Neural cell (in vitro differentiated cells): ENCODE measurements at regions not wholly inside any gene's neighbourhood (a gene's known extent, or its start where the extent isn't known, plus 50 kb on each side); places are given as distances from the start of the nearest gene placed in this dataset.

Experiments used
- H2AFZ ChIP-seq: fragments of 200-600, 300-800 bp; sonication (generic), shearing (Covaris generic); 2 replicates; pipeline ENCODE4 v1.6.0; 2014; ENCODE audit warnings: low read depth, mild to moderate bottlenecking, antibody characterized with exemption, low read length, moderate library complexity
- H3F3A ChIP-seq: fragments of 200-600 bp; shearing (Covaris generic); 2 replicates; pipeline ENCODE4 v1.6.1; 2016; ENCODE audit warnings: mild to moderate bottlenecking, moderate library complexity, mixed read lengths, antibody characterized with exemption, low read length; ENCODE audit not compliant: insufficient read depth, poor library complexity, severe bottlenecking
- H3K27ac ChIP-seq: fragments of 200-600, 300-800 bp; sonication (generic), shearing (Covaris generic); 2 replicates; pipeline ENCODE4 v1.5.1; 2014; ENCODE audit warnings: mild to moderate bottlenecking, low read length, moderate library complexity
- H3K27me3 ChIP-seq: fragments of 300-800, 200-600 bp; sonication (generic), shearing (Covaris generic); 2 replicates; pipeline ENCODE4 v1.6.0; 2014; ENCODE audit warnings: mild to moderate bottlenecking, low read depth, low read length, moderate library complexity; ENCODE audit not compliant: insufficient read depth
- H3K36me3 ChIP-seq: fragments of 300-800, 200-600 bp; sonication (generic), shearing (Covaris generic); 2 replicates; pipeline ENCODE4 v1.5.1; 2014; ENCODE audit warnings: mild to moderate bottlenecking, antibody characterized with exemption, low read length, moderate library complexity; ENCODE audit not compliant: insufficient read depth
- H3K4me2 ChIP-seq: fragments of 300-800, 200-600 bp; sonication (generic), shearing (Covaris generic); 2 replicates; pipeline ENCODE4 v1.6.0; 2014; ENCODE audit warnings: mild to moderate bottlenecking, low read length
- H3K4me3 ChIP-seq: fragments of 300-800, 200-600 bp; sonication (generic), shearing (Covaris generic); 2 replicates; pipeline ENCODE4 v1.5.1; 2014; ENCODE audit warnings: mild to moderate bottlenecking, low read length, moderate library complexity
- H3K79me2 ChIP-seq: fragments of 200-600 bp; shearing (Covaris generic); replicated peaks from 2 replicates; pipeline ENCODE4 v1.6.0; 2014; ENCODE audit warnings: mild to moderate bottlenecking, low read length, moderate library complexity; ENCODE audit not compliant: insufficient read depth
- H3K9ac ChIP-seq: fragments of 300-800, 200-600 bp; sonication (generic), shearing (Covaris generic); 2 replicates; pipeline ENCODE4 v1.6.1; 2016; ENCODE audit warnings: mild to moderate bottlenecking, low read length, mixed read lengths
- H3K9me2 ChIP-seq: fragments of 200-600 bp; shearing (Covaris generic); 2 replicates; pipeline ENCODE4 v1.6.1; 2016; ENCODE audit warnings: mild to moderate bottlenecking, low read length, mixed read lengths; ENCODE audit not compliant: insufficient read depth
- H3K9me3 ChIP-seq: fragments of 200-600, 300-800 bp; sonication (generic), shearing (Covaris generic); 2 replicates; pipeline ENCODE4 v1.6.1; 2016; ENCODE audit warnings: mild to moderate bottlenecking, mixed run types, low read length, moderate library complexity, mixed read lengths
- H4K20me1 ChIP-seq: fragments of 200-600 bp; shearing (Covaris generic); 2 replicates; pipeline ENCODE4 v1.6.1; 2016; ENCODE audit warnings: mild to moderate bottlenecking, mixed run types; ENCODE audit not compliant: insufficient read depth
- CTCF ChIP-seq: fragments of 450-650 bp; IDR thresholded peaks from 2 replicates; pipeline ENCODE4 v1.5.1; 2014; ENCODE audit warnings: antibody characterized with exemption, mild to moderate bottlenecking, moderate library complexity; ENCODE audit not compliant: poor library complexity, severe bottlenecking
- EP300 ChIP-seq: fragments of 450-650 bp; conservative IDR thresholded peaks from 2 replicates; pipeline ENCODE4 v1.6.1; 2014; ENCODE audit warnings: antibody characterized with exemption, mild to moderate bottlenecking, moderate library complexity; ENCODE audit not compliant: poor library complexity, severe bottlenecking
- EZH2 ChIP-seq: fragments of 200-600, 300-800 bp; shearing (Covaris generic), sonication (generic); IDR thresholded peaks from 2 replicates; pipeline ENCODE4 v1.6.1; 2014; ENCODE audit warnings: antibody characterized with exemption, low read length, borderline replicate concordance, mild to moderate bottlenecking; ENCODE audit not compliant: insufficient read depth, poor library complexity, severe bottlenecking
- MXI1 ChIP-seq: fragments of 450-650 bp; conservative IDR thresholded peaks from 2 replicates; pipeline ENCODE4 v1.6.1; 2014; ENCODE audit warnings: antibody characterized with exemption, mild to moderate bottlenecking; ENCODE audit not compliant: poor library complexity, severe bottlenecking
- POLR2AphosphoS5 ChIP-seq: IDR thresholded peaks from 2 replicates; pipeline ENCODE4 v1.6.1; 2012
- RAD21 ChIP-seq: fragments of 450-650 bp; conservative IDR thresholded peaks from 2 replicates; pipeline ENCODE4 v1.6.1; 2014; ENCODE audit warnings: antibody characterized with exemption, mild to moderate bottlenecking, moderate library complexity
- REST ChIP-seq: IDR thresholded peaks from 2 replicates; pipeline ENCODE4 v1.6.1; 2012; ENCODE audit warnings: borderline replicate concordance
- SMC3 ChIP-seq: fragments of 450-650 bp; conservative IDR thresholded peaks from 2 replicates; pipeline ENCODE4 v1.6.1; 2014; ENCODE audit warnings: antibody characterized with exemption, mild to moderate bottlenecking, moderate library complexity; ENCODE audit not compliant: poor library complexity
- TAF1 ChIP-seq: IDR thresholded peaks from 2 replicates; pipeline ENCODE4 v1.6.1; 2012; ENCODE audit warnings: low read depth

DNA sequence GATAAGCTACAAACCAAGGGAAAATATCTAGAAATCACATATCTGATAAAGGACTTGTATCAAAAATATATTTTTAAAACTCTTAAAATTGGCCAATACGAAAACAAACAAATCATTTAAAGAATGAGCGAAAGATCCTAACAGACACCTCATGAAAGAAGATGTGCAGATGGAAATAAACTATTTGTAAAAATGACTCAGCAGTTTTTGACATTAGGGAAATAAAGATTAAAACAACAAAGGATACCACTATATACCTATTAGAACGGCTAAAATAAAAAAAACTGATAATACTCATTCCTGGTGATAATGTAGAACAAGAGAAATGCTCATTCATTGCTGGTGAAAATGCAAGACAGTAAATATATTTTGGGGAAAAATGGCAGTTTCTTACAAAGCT lies 506.4 kb downstream of the KLHL4 start:
- no peaks in the 10 kb centered on the region for H3K36me3 ChIP-seq
- no peak overlapping the region for H3K9ac ChIP-seq
- H2AFZ ChIP-seq: no peak overlapping the region
- H3F3A ChIP-seq: no peaks in the 10 kb centered on the region
- no peaks in the 10 kb centered on the region for H3K9me2 ChIP-seq
- TF ChIP-seq RAD21: no peak
- no peak overlapping the region for H3K27ac ChIP-seq
- no peaks in the 10 kb centered on the region for H4K20me1 ChIP-seq
- no peak overlapping the region for H3K4me3 ChIP-seq
- H3K79me2 ChIP-seq: no peaks in the 10 kb centered on the region
- no peak overlapping the region for H3K4me2 ChIP-seq
- H3K9me3 ChIP-seq: no peaks in the 10 kb centered on the region
- H3K27me3 ChIP-seq: no peaks in the 10 kb centered on the region

DNA sequence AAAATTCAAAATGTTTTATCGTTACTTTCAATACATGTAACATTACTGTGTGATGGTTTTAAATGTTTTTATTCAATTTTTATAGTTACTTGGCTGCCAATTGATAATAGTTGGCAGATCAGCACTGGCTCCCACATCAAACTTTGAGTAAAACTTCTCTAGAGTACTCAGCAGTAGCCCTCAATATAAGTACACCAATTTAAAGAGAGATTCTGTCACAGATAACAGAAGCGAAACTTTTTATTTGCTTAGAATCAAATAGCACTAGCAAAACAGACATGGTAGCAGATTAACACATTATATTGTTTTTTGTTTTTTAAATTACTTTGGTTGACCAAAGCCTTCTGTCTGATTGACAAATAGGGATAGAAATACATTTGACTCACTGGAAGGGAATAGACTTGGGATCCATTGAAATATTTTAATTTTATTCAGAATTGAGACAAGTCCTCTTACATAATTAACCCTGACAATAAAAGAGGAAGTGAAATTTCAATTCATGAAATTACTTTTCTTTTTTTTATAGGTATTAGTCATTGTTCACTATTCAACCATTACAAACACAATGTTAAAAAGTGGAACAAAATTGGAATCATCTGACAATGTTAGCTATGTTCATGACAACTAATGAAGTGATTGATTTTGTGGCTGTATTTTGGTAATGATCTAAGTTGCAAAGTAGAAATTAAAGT lies 554.9 kb downstream of the KLHL4 start:
- Histone ChIP-seq H2AFZ (no peak overlapping the region), H3K9me2 (no peaks in the 10 kb centered on the region), H3K27me3 (no peaks in the 10 kb centered on the region), H4K20me1 (no peaks in the 10 kb centered on the region), H3K4me2 (no peak overlapping the region), H3K27ac (no peak overlapping the region), H3K79me2 (no peaks in the 10 kb centered on the region), H3K9ac (no peak overlapping the region), H3F3A (no peaks in the 10 kb centered on the region), H3K4me3 (no peak overlapping the region), H3K9me3 (no peaks in the 10 kb centered on the region), H3K36me3 (no peaks in the 10 kb centered on the region)
- TF ChIP-seq CTCF (no peak), EP300 (no peak), POLR2AphosphoS5 (no peak), REST (no peak), RAD21 (no peak), SMC3 (no peak), TAF1 (no peak), MXI1 (no peak), EZH2 (no peak)

- Histone ChIP-seq H3K9me2 (no peaks in the 10 kb centered on the region), H3F3A (no peaks in the 10 kb centered on the region), H4K20me1 (no peaks in the 10 kb centered on the region), H3K27me3 (no peaks in the 10 kb centered on the region), H3K27ac (no peak overlapping the region), H2AFZ (no peak overlapping the region), H3K4me2 (no peak overlapping the region), H3K79me2 (no peaks in the 10 kb centered on the region), H3K9me3 (no peaks in the 10 kb centered on the region), H3K9ac (no peak overlapping the region), H3K36me3 (no peaks in the 10 kb centered on the region), H3K4me3 (no peak overlapping the region)
- TF ChIP-seq REST (no peak), POLR2AphosphoS5 (no peak), EP300 (no peak), MXI1 (no peak), RAD21 (no peak), EZH2 (no peak), CTCF (no peak), SMC3 (no peak), TAF1 (no peak)
Measured at GRCh38 chrX:88101968-88102367, 584.4 kb downstream of the KLHL4 start.
